GM10248 (cell line): ENCODE measurements at regions not wholly inside any gene's neighbourhood (a gene's known extent, or its start where the extent isn't known, plus 50 kb on each side); places are given as distances from the start of the nearest gene placed in this dataset.

Experiments used
- CTCF ChIA-PET: fragments of 300-600 bp; sonication (Branson Sonifier 250); formaldehyde crosslinking; extraction: SDS; loops from one replicate; lab custom pipeline; 2021; ENCODE audit warnings: antibody characterized with exemption; lab: Yijun Ruan, JAX
- POLR2A ChIA-PET: fragments of 350-650 bp; sonication (Branson Sonifier 250); formaldehyde crosslinking; extraction: SDS; loops from one replicate; lab custom pipeline; 2020; ENCODE audit warnings: antibody characterized with exemption; lab: Yijun Ruan, JAX
- DNase-seq: peaks from one replicate; pipeline ENCODE4 v3.0.0; 2012; ENCODE audit errors: extremely low spot score
- TF ChIP-seq, protein P1 (sequence below): IDR thresholded peaks from 2 replicates; pipeline ENCODE4 v1.5.1; 2012; ENCODE audit warnings: mild to moderate bottlenecking, low read depth; ENCODE audit errors: extremely low read depth, missing control alignments, control extremely low read depth

DNA sequence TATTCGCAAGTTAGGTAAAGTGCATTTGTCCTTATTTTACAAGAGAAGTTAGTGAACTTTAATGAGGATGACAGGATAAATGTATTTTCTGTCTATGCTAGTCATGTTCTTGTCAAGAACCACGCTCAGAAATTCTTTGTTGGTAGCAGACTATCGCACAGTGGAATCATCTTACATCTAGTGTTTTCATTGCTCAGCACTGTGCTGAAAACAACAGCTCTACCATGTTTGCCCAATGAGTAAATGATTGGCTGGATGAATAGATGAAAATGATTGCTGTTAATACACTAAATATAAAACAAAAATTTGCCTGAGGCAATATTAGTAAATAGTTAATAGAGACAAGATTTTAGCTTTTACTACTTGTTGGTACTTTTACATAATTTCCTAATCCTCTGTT, 265.3 kb upstream of the GOLIM4 start:
- TF ChIP-seq, protein P1, sequence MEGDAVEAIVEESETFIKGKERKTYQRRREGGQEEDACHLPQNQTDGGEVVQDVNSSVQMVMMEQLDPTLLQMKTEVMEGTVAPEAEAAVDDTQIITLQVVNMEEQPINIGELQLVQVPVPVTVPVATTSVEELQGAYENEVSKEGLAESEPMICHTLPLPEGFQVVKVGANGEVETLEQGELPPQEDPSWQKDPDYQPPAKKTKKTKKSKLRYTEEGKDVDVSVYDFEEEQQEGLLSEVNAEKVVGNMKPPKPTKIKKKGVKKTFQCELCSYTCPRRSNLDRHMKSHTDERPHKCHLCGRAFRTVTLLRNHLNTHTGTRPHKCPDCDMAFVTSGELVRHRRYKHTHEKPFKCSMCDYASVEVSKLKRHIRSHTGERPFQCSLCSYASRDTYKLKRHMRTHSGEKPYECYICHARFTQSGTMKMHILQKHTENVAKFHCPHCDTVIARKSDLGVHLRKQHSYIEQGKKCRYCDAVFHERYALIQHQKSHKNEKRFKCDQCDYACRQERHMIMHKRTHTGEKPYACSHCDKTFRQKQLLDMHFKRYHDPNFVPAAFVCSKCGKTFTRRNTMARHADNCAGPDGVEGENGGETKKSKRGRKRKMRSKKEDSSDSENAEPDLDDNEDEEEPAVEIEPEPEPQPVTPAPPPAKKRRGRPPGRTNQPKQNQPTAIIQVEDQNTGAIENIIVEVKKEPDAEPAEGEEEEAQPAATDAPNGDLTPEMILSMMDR, result no peak
- no peak for DNase-seq
- ChIA-PET CTCF (no interaction called here), POLR2A (no interaction called here)

DNA sequence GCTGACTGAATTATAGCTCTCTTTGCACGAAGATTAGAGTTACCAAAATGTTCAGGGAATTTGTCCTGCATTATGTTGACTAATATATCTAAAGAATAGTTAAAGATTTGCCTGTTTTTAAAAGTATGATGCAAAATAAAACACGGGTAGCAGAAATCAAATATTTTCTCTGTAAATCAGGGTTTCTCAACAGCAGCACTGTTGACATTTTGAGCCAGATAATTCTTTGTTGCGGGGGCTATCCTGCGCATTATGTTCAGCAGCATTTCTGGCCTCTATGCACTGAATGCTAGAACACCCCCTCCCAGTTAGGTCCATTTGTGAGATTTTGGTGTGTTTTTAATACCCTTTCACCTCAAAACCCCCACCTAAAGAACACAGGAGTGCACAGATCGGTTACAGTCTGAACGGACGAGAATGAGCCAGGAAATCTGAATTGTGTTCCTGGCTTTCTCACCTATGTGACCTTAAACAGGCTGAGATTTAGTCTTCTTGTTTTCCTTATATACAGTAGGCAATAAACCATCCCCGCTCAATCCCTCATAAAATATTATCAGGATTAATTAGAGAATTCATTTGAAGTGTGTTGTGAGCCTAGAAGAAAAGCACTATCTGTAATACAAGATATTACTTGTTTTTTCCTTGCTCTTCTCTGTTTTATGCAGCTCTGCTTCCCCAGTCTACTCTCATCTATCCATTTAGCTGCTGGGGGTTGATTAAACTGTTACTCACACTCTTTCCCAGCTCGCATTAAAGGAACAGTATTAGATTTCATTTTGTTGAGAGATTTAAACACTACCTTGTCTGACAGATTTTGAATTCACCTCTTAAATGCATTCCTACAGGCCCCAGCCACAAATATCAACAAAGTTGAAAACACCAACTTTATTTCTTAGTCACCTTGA, 247.5 kb upstream of the GOLIM4 start:
- POLR2A ChIA-PET, result no interaction called here
- CTCF ChIA-PET, result no interaction called here
- no peak for DNase-seq
- TF ChIP-seq, protein P1, result no peak

DNA sequence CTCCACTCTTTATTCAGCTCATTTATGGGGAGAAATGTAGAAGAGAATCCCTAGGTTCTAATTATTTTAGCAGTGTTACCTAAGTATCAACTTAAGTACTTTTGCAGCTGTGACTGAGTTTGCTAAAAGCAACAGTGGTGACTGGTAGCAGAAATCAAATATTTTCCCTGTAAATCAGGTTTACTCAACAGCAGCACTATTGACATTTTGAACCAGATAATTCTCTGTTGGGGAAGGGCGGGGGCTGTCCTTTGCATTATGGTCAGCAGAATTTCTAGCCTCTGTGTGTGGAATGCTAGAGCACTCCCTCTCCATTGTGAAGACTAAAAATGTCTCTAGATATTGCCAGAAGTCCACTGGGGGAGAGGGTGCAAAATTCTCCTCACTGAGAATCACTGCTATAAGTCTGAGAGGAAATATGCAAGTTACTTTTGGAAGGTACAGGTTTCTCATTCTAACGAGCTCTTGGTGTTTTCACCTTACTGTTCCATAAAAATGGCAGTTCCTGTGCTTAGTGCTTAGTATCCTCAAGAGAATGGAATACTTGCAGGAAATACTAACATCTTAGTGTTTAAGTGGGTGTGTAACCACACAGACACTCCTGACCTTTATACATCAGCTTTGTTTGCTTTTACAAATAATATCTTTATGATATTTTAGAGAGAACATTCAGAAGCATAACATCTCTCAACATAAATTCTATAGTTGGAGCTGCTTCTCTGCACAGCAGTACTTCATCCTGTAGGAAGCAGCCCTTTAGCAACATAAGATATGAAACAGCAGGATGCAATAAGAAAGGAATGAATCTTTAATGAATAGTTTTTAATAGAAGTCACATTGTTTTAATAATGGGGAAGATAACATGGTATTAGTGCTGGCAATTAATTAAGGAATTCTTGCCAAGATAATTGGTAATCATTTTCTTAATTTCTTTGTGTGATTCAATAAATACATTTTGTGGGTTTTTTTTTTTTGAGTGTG, 246.5 kb upstream of the GOLIM4 start:
- TF ChIP-seq, protein P1, result no peak
- no peak for DNase-seq
- POLR2A ChIA-PET, result no interaction called here
- CTCF ChIA-PET, result interaction anchor here (1.0 to 1.9 kb wide), 3 partner anchors 12 to 51 kb away, joined by 3 to 4 read pairs (median 3); no protein-coding TSS in a partner anchor

DNA sequence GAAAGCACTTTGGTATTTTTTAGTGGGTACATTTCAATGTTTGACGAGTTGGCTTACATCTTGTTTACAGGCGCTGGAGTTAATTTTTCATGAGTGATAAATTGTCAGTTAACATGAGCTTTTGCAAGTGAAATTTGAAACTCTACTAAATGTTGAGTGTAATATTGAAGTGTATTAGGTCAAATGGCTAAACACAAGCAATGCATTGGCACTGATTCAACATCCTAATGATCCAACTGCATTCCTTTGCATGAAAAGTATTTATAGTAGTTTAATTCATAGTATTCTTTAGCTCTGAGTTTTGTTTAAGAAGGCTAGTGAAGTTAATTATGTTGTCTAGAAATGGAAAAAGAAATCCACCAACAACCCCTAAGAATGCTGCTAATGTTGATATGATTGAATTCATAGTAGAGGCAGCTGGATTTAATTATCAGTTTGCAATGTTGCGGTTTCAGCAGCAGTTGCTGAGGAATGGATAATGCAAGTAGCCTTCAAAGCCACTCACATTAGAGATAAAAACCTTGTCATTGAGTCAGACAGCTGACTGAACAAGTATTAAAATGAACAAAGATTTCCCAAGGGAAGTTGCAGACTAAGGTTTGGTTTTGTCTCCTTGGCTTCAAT, 245.6 kb upstream of the GOLIM4 start:
- DNase-seq, result no peak
- TF ChIP-seq, protein P1, result no peak
- POLR2A ChIA-PET, result no interaction called here
- CTCF ChIA-PET, result interaction anchor here (0.8 to 1.9 kb wide), 4 partner anchors 11 to 52 kb away, joined by 3 to 4 read pairs (median 3); no protein-coding TSS in a partner anchor

DNA sequence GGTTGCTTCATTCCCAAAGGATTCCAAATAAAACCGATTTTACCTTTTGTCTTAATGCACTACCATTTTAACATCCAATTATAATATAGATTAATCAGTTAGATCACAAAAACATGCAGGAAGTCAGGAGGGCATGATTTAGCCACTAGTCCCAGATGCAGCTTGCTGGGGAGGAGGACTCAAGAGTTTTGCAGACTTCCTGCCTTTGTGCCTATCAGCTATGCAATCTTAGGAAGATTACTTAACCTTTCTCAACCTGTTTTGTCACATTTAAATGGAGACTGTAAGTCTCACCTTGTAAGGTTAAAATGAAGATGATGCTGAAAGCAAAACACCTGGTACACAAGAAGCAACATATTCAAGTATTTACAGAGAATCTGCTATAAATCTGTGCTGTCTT, 242.4 kb upstream of the GOLIM4 start:
- ChIA-PET POLR2A (no interaction called here), CTCF (no interaction called here)
- DNase-seq, result no peak
- TF ChIP-seq, protein P1, result no peak

DNA sequence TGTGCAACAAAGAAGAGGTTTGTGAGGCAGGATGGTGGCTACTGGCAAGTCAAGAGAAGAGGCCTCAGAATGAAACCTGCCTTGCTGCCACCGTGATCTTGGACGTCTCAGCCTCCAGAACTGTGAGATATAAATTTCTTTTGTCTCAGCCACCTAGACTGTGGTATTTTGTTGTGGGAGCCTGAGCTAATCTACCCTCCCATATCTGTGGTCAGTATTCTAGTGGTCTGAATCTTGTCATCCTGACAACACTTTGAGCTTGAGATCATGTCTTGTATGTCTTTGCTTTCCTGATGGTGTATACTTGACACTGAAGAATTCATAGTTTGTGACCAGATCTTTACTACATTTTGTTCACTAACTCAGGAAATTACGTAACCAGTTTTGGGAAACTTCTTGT, 240.6 kb upstream of the GOLIM4 start:
- ChIA-PET CTCF (interaction anchor here (1.7 to 1.8 kb wide), 2 partner anchors 9 to 14 kb away, joined by 5 read pairs; no protein-coding TSS in a partner anchor), POLR2A (no interaction called here)
- no peak for DNase-seq
- TF ChIP-seq, protein P1, result no peak
